Breast epithelium (tissue), 4 donors: ENCODE measurements at regions not wholly inside any gene's neighbourhood (a gene's known extent, or its start where the extent isn't known, plus 50 kb on each side); places are given as distances from the start of the nearest gene placed in this dataset.

ENCODE experiments used
- DNase-seq, 2 donors: peaks; one replicate each; pipeline ENCODE4 v3.0.0-alpha.2; 2019; ENCODE audit warnings: low spot score in 2 of 2
- H3K27ac ChIP-seq, 2 donors: fragments of 200-600 bp; sonication (generic) in 1 of 2; one replicate each; pipeline ENCODE4 v1.5.1; 2016 to 2019; ENCODE audit warnings: mild to moderate bottlenecking in 1 of 2
- H3K27me3 ChIP-seq, 2 donors: fragments of 200-600 bp; sonication (generic) in 1 of 2; one replicate each; pipeline versions ENCODE4 v1.5.1 to v1.6.0; 2017 to 2019; ENCODE audit warnings: control low read depth in 1 of 2, mild to moderate bottlenecking in 1 of 2
- H3K36me3 ChIP-seq: fragments of 200-600 bp; one replicate; pipeline ENCODE4 v1.5.1; 2019
- H3K4me1 ChIP-seq, 2 donors: fragments of 200-600 bp; sonication (generic); one replicate each; pipeline ENCODE4 v1.5.1; 2016 to 2019; ENCODE audit warnings: control low read depth in 1 of 2
- H3K4me3 ChIP-seq, 3 donors: fragments of 200-600 bp; sonication (generic); 1 replicate in 2 of 3; 2 replicates in 1 of 3; pipeline ENCODE4 v1.5.1; 2016 to 2019; ENCODE audit warnings: mild to moderate bottlenecking in 3 of 3, moderate library complexity in 2 of 3
- H3K9me3 ChIP-seq, 2 donors: fragments of 200-600 bp; sonication (generic) in 1 of 2; one replicate each; pipeline ENCODE4 v1.5.1; 2016 to 2019; ENCODE audit warnings: control low read depth in 1 of 2
- POLR2A ChIP-seq: fragments of 450-650 bp; IDR thresholded peaks from one replicate; pipeline ENCODE4 v1.6.1; 2016; ENCODE audit warnings: antibody characterized with exemption, mild to moderate bottlenecking, moderate library complexity
- POLR2AphosphoS5 ChIP-seq, 3 donors: sonication (generic); formaldehyde crosslinking; IDR thresholded peaks; one replicate each; pipeline ENCODE4 v1.6.1; 2017; ENCODE audit warnings: antibody characterized with exemption in 3 of 3
- intact Hi-C: fragments of 100-400 bp; cut with DNase I; formaldehyde crosslinking; loops from one replicate; pipeline ENCODE4 v1.15.1; 2023; ENCODE audit warnings: low total_unique reads
- TF ChIP-seq, protein P1 (sequence below), 3 donors: fragments of 450-650 bp; IDR thresholded peaks; one replicate each; pipeline ENCODE4 v1.5.1; 2016 to 2017; ENCODE audit warnings: antibody characterized with exemption in 3 of 3, mild to moderate bottlenecking in 3 of 3, moderate library complexity in 3 of 3

DNA sequence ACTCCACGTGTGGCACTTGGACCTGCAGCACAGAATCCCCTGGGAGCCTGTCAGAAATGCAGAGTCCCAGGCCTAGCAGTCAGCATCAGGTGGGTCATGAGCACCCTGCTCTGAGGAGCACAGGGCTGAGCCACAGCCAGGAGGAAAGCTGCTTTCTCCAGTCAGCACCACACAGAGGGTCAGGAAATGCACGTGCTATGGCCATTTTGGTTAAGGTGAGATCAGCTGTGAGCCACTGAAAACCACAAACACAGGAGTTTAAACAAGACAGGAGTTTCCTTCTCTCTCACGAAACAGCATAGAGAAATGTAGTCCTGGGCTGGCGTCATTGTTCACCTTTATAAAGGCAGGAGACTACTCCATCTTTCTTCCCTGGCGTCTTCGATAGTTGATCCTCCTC is 204.5 kb upstream of the SFSWAP start:
- H3K9me3 ChIP-seq: no peaks in the 10 kb centered on the region
- H3K4me1 ChIP-seq: no peaks in the 10 kb centered on the region
- H3K27ac ChIP-seq: no peak overlapping the region
- H3K36me3 ChIP-seq: no peaks in the 10 kb centered on the region
- intact Hi-C loops: no loop called here
- DNase-seq: no peak
- H3K4me3 ChIP-seq: no peak overlapping the region
- TF ChIP-seq, protein P1, sequence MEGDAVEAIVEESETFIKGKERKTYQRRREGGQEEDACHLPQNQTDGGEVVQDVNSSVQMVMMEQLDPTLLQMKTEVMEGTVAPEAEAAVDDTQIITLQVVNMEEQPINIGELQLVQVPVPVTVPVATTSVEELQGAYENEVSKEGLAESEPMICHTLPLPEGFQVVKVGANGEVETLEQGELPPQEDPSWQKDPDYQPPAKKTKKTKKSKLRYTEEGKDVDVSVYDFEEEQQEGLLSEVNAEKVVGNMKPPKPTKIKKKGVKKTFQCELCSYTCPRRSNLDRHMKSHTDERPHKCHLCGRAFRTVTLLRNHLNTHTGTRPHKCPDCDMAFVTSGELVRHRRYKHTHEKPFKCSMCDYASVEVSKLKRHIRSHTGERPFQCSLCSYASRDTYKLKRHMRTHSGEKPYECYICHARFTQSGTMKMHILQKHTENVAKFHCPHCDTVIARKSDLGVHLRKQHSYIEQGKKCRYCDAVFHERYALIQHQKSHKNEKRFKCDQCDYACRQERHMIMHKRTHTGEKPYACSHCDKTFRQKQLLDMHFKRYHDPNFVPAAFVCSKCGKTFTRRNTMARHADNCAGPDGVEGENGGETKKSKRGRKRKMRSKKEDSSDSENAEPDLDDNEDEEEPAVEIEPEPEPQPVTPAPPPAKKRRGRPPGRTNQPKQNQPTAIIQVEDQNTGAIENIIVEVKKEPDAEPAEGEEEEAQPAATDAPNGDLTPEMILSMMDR (IDR thresholded peaks at IDR 0.05): no peak
- TF ChIP-seq POLR2A (no peak), POLR2AphosphoS5 (IDR thresholded peaks at IDR 0.05) (no peak)
- H3K27me3 ChIP-seq: peaks cover 0 to 4% of the 10 kb centered on the region in 2 donors

DNA sequence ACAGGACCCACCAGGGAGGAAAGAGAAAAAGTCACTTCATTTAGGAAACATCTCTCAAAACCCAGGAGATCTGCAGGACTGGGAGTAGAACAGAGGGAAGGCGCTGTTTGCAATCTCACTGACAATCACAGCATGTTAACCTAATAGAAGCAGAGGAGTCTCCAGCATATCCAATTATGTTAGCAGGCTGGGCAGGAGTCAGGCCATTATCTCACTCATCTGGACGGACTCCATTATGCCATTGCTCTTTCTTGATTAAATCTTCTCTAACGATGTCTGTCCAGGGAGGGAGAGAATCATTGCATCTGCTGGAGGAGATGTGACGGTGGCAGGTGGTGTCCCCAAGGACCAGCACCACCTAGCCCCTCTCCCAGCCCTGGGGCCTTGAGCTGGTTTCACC is 203.8 kb upstream of the SFSWAP start:
- TF ChIP-seq, protein P1 (IDR thresholded peaks at IDR 0.05): no peak
- TF ChIP-seq POLR2A (no peak), POLR2AphosphoS5 (IDR thresholded peaks at IDR 0.05) (no peak)
- Histone ChIP-seq H3K27me3 (peaks cover 0 to 4% of the 10 kb centered on the region in 2 donors), H3K27ac (no peak overlapping the region), H3K9me3 (no peaks in the 10 kb centered on the region), H3K4me3 (no peak overlapping the region), H3K36me3 (no peaks in the 10 kb centered on the region), H3K4me1 (no peaks in the 10 kb centered on the region)
- no peak for DNase-seq
- intact Hi-C loops: no loop called here

DNA sequence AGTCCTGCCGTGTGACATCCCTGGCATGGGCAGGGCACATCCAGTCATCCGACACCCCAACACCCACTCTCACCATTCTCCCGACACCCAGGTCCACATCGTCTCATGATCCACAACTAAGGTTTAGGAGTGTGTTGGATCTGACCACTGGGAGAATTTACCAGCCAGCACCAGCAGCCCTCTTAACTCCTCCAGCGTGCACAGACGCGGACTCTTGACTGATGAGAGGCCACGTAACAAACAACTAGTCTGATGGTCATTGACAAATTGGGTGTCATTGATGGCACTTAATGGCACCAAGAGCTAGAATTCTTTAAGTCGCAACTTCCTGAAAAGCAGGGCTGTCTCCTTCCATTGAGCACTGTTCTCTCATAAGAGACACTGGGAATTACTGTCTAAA is 203.0 kb upstream of the SFSWAP start:
- no peaks in the 10 kb centered on the region for H3K9me3 ChIP-seq
- H3K4me3 ChIP-seq: no peak overlapping the region
- H3K4me1 ChIP-seq: no peaks in the 10 kb centered on the region
- intact Hi-C loops: no loop called here
- TF ChIP-seq, protein P1 (IDR thresholded peaks at IDR 0.05): no peak
- TF ChIP-seq POLR2AphosphoS5 (IDR thresholded peaks at IDR 0.05): no peak
- TF ChIP-seq POLR2A: no peak
- H3K36me3 ChIP-seq: no peaks in the 10 kb centered on the region
- DNase-seq: no peak
- no peak overlapping the region for H3K27ac ChIP-seq
- H3K27me3 ChIP-seq: peaks cover 0 to 4% of the 10 kb centered on the region in 2 donors

DNA sequence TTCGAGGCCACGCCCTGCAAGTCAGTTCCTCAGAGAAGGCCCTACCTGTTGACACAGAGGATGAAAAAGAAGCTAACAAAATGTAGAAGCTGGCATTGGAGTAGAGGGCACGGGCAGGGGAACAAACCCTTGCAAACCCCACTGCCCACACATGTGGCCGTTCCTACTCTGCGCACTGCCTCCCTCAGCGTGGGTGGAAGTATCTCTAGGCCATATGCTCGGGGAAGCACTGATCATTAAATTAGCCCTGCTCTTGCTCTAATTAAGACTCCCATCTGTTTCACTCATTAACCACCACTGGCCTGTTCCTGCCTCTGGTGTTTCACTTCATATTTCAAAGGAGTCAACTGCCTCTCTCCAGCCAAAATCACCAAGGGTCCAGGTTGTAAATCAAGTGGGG is 201.2 kb upstream of the SFSWAP start:
- Histone ChIP-seq H3K36me3 (no peaks in the 10 kb centered on the region), H3K27ac (no peak overlapping the region), H3K9me3 (no peaks in the 10 kb centered on the region), H3K27me3 (peaks cover 0 to 7% of the 10 kb centered on the region in 2 donors), H3K4me3 (no peak overlapping the region), H3K4me1 (no peaks in the 10 kb centered on the region)
- TF ChIP-seq, protein P1 (IDR thresholded peaks at IDR 0.05): no peak
- TF ChIP-seq POLR2AphosphoS5 (IDR thresholded peaks at IDR 0.05): no peak
- no peak for TF ChIP-seq POLR2A
- intact Hi-C loops: no loop called here
- no peak for DNase-seq

DNA sequence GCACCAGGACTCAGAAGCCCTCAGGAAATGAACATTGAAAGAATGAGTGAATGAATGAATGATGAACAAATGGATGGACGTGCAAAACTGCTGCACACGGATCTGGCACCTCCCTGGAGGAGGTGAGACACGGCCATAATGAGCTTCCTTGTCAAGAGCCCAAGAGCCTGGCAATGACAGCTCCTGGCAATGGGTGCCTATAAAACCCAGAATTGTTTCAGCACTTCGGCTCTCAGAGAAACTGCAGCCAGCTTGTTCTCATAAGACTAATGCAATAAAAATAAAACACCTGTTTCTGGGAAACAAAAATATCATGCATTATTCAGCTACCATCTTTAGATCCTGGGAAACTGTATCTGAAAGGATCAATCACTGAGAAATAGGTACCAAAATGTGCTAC is 200.5 kb upstream of the SFSWAP start:
- Histone ChIP-seq H3K36me3 (no peaks in the 10 kb centered on the region), H3K27me3 (peaks cover 0 to 7% of the 10 kb centered on the region in 2 donors), H3K9me3 (peaks cover 0 to 6% of the 10 kb centered on the region in 2 donors), H3K27ac (no peak overlapping the region), H3K4me1 (no peaks in the 10 kb centered on the region), H3K4me3 (no peak overlapping the region)
- intact Hi-C loops: no loop called here
- TF ChIP-seq POLR2AphosphoS5 (IDR thresholded peaks at IDR 0.05): no peak
- TF ChIP-seq, protein P1 (IDR thresholded peaks at IDR 0.05): no peak
- no peak for TF ChIP-seq POLR2A
- no peak for DNase-seq
